ENCODE measurements at regions not wholly inside any gene's neighbourhood (a gene's known extent, or its start where the extent isn't known, plus 50 kb on each side); places are given as distances from the start of the nearest gene placed in this dataset.

DNA sequence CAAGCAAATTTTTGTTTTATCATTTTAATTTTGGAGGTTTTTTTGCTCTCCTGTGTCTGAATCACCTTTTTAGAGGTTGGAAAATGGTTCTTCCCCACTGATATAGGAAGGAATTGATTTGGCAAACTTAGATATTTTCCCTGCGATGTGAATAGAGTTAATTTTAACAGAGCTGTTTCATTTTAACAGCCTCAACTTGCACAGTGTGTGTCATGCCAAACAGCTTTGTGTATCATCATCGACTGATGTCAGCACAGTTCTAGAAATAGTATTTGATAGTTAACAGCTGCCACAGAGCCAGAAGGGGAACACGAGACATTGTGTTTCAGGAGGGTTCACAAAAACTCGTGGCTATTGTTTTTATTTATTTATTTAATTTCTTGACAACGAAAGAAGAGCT is 243.1 kb upstream of the FOXN3 start:
- no peak for DNase-seq

DNA sequence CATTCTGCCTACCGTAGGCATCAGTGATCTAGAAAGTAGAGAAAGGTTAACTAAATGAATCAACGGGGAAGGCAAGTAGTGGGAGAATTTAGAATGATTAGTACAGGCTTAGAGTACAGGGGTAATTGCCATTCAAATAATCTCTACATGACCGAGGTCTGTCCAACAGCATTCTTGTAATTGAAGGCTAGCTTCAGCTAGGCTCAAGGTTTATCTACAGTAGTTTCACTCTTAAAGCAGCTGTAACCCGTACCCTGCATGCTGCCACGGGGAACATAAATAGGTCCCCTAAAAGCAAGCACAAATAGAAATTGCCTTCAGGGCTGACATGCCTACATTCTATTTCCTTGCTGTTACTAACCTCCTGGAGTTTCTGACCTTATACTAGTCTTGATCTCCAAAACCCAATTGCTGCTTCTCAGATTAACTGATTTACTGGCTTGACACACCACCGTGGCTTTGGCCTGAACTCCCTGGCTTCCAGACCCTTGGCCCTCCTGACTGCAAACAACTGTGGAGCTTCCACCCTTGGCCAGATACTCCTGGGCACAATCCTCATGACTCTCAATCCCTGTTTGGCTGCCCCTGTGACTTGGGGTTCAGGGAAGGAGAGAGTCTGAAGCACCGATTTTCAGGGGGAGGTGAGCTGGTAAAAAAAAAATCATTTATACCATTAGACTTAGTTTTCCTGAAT is 242.1 kb upstream of the FOXN3 start:
- no peak for DNase-seq

DNA sequence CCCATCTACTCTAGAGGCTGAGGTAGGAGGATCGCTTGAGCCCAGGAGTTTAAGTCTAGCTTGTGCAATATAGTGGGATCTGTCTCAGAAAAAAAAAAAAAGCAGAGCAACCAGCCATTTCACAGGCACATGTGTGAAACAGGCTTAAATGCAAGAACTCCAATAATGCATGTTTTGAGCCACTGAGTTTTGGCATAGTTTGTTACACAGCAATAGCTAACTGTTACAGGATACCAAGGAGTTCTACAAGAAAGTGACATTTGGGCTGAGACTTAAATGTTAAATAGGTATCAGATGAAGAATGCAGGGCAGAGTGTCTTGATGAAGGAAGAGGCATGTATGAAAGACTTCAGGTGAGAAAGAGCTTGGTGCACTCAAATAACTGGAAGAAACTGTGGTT is 240.0 kb upstream of the FOXN3 start:
- DNase-seq, result no peak

DNA sequence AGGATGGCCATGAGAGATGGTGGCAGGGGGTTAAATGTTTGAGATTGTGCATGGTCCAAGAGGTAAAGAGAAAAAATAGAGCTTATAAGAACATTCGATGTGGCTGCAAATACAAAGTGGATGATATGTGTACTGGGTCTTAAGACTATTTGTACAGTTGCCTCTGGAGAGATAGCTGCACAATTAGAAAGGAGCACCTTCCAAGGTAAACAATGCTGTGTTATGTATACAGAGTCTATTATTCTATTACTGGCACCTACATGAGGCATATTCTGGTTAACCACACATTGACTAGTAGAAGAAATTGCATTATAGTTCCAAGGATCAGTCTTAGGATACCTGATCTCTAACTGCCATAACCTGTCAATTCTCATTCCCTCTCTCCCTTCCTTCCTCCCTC is 238.0 kb upstream of the FOXN3 start:
- no peak for DNase-seq

DNA sequence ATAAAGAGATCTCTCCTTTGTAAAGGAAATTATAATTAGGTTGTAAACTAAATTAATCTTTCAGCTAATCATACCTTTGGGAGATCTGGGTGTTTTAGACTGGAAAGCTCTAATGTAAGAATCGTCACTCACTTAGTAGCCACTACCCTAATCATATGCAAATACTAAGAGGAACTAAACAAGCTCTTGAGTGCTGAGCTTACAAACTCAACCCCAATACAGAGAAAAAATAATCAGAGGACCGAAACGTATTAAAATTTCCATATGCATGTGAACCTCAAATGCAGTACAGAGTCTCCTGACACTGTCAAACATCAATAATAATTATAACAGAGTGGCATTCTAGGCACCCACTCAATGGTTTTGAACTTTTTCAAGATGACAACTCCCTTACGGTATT is 235.3 kb upstream of the FOXN3 start:
- no peak for DNase-seq

DNA sequence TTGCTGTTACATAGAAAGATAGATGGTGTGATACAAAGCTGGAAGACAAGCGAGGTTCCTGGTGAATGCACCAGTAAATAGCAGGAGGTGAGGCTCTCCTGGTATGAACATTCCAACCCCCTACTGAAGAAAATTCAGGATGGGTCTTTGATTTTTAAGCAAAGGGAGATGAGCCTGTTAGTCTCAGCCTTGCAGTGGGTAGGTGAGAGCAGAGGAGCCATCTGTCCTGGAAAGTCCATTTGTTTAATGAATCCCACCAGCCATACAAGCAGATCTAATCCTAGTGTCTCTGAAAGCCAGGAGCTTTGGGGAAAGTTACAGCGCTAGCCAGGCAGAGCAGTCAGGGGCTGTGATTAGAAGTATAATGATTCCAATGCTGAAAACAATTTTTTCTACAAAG is 234.8 kb upstream of the FOXN3 start:
- no peak for DNase-seq

DNA sequence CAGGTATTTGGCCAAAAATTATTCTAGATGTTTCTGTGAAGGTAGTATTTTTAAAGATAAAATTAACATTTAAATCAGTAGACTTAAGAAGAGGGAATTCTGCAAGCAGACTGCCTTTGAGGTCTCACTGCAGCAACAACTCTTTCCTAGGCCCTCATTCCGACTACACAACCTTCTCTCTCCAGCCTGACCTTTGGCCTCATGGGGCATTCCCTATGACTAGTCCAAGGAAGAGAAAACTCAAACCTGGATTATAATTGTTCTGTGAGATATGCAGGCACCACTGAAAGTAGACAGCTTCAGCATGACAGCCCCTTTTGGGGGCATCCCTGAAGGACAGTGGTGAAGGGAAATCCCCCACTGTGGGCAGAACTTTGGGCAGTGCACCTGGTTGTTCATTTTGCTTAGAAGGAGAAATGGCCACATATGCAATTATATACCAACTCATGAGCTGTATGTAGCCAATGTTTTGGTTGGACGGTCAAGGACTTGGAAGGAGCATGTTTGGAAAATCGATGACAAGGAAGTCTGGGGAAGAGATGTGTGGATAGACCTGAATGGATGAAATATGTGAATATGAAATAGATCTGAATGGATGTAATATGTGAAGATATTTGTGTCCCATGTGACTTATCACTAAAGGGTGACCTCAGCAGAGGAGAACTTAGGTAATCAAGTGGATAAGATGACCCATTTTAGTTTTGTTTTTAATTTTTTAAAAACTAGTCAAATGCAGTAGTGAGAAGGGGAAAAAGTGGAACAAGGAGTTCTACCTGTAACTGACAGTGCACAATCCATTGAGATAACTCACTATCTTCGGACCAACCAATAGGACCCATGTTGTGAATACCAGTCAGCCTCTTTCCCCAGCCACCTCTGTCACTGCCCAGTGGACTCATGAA is 233.3 kb upstream of the FOXN3 start:
- DNase-seq, result no peak

DNA sequence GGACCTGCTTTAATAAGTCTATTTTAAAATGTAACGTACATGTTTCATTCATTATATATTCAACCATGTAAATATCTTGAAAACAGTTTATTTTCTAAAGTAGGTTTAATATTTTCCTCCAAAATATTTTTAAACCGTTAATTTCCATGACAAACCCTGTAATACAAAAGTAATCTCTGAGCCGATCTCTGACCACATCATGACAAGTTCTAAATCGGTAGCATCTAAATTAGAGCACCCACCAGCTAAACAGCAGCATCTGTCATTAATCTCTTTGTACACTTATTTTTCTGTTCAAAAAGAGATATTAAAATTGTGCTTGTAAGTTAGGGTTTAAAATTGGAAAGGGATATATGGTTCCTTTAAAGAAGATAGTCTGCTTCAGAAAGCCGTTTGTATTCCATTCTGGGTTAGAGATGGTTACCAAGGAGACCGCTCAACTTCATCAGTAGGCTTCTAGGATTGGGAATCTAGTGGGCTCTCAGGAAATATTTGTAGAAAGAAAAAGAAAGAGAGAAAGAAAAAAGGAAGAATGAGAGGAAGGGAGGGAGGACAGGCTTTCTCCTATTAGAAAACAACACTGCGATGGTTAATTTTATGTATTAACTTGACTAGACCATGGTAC is 232.5 kb upstream of the FOXN3 start:
- no peak for DNase-seq

DNA sequence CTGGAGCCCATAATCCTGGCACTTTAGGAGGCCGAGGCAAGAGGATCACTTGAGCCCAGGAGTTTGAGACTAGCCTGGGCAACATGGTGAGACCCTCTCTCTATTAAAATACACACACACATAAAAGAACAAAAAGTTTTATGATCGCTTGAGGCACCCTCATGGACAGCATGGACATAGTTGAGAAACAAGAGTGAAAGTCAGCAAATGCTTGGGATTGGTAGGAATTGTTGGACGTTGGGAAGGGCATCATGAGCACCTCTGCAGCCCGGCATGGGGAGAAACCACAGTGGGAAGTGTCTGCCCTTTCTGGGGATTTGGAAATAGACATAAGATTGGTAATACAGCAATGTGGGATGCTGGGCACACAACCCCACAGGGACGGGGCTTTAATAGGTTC is 231.9 kb upstream of the FOXN3 start:
- DNase-seq, result no peak

DNA sequence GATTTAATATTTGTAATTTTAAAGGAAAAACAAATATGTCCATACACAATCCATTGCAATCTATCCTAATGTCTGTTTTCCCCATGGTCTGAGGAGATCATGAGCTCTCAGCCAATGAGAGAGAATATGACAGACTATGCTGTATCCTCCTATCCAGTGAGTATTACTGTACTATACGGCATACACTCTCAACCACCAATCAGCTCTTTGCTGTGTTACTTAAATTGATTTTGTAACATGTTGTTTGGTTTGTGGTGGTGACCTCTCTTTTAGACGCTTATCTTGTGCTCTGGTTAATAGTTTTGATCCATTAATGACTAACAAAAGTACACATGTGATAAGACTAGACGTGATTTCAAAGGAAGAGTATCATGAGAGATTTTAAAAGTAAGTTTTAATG is 231.5 kb upstream of the FOXN3 start:
- DNase-seq, result no peak

DNA sequence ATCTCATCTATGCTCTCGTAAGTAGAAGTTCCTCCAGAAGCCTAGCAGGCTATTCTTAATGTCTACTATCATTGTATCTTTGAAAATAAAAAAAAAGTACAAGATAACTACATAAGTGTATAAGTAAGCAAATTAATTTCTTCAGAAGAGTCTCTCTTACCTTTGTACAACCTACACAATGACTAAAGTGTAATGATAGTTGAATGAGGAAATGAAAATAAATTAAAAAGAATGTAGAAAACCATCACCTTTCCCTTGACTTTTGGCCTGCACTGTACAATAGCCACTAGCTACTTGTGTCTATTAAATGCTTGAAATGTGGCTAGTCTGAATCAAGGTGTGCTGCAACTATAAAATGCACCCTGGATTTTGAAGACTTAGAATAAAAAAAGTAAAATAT is 229.9 kb upstream of the FOXN3 start:
- DNase-seq, result no peak

DNA sequence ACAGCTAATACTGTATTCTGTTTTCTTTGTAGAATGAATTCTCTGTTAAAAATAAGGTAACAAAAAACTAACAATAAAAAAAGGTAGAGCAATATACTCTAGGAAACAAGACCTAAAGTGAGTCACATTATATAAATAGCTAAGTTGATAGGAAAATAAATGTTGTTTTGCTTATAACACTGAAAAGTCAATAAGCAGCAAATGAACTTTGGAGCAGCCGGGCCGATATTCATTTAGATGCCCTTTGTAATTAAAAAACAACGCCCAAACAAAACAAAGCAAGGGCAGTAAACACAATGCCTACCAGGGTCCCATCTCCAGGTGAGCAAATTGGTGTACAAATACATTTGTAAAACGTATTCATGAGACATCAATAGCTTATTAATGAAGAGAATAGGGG is 227.6 kb upstream of the FOXN3 start:
- DNase-seq, result no peak

DNA sequence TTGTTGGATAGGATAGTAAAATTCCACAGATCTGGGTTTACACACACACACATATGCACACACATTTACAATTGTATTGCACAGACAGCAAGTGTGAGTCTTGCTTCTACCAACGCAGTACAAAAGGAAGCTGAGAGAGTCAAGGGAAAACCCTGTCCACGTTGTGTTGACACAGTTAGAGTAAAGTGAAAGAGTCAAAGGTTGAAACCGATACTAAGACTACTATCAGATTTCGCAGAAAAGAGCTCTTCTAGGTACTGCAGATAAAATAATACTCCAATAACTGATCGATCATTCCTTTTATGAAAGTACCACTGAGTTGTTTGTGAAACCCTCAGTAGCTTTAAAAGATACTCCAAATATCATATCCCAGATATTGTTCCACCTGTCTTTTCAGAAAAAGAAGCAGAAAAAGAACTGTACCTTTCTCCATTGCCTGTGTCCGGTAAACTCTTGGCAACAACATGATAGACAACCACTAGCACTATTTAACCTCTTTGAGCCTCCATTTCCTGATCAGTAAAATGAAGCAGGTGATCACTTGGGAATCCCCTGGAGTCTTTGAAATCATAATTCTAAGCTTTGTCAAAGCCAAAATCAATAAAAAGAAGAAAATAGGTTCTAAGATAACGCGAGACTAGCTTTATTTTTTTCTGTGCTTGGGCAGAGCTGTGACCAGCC is 224.6 kb upstream of the FOXN3 start:
- DNase-seq, result no peak

DNA sequence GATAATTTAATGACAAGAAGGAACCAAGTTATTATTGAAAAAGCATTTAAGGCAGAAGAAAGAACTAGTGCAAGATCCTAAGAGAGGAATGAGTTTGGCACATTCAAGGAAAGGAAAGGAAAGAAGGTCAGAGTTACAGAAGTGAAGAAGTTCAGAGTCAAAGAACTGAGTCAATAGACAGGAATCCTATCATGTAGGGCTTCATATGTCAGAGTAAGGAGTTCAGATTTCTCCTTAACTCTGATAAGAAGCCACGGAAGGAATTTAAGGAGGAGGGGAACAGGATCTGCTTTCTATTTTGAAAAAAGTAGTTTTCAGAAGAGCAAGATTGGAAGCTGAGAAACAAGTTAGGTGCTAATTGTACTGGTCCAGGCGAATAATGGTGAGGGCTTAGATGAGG is 223.1 kb upstream of the FOXN3 start:
- no peak for DNase-seq

DNA sequence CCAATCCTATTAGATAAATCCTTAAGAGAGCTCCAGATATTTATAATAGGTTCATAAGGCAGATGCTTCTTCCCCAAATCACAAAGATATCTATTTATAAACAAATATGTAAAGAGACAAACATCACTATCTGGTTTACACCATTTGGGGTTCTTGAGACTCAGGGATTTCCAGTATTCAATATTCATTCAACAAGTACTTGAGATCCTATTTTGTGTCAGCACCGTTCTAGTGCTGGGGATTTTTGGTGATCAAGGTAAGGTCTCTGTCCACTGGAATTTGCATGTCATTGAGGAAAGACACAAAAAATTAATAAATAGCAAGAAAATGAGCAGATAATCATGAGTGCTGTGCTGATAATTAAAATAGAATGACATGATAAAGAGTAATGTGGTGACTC is 222.7 kb upstream of the FOXN3 start:
- no peak for DNase-seq

DNA sequence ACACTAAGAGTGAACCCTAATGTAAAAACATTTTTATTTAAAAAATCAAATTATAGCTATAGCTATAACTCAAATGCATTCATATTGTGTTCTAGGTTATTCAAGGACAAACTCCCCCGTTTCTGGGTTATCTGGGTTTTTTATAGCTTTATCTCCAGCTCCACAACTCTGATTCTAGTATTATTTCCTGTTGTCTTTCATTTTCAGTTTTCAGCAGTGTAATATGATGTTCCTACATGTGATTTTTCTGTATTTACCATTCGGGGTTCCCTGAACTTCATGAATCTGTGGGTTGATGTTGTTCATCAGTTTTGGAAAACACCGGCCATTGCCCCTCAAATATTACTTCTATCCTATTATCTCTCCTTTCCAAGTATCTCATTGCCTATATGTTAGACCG is 221.9 kb upstream of the FOXN3 start:
- no peak for DNase-seq

DNA sequence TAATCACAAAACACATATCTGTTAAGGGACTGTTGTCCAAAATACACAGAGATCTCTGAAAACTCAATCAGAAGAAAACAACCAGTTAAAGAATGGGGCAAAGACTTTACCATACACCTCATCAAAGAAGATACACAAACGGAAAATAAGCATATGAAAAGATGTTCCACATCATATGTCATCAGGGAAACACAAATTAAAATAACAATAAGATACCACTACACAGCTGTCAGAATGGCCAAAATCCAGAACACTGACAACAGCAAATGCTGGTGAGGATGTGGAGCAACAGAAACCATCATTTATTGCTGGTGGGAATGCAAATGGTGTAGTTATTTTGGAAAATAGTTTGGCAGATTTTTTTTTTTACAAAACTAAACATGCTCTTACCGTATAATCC is 220.5 kb upstream of the FOXN3 start:
- DNase-seq, result no peak

DNA sequence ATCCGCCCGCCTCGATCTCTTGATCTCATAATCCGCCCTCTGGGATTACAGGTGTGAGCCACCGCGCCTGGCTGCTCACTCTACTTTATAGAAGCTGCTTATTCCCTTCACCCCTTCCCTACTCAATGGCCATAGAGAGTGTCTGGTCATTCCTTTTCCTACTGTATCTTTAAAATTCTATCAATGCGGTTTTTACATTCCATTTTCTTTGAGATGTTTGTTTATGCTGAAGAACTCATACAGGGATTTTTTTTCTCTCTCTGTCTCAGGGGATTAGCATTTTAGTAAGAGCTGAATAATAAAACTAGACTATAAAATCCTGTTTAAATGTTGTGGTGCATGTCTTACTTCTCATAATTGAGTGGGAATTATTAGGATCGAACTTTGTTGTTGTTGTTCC is 218.6 kb upstream of the FOXN3 start:
- DNase-seq, result no peak

DNA sequence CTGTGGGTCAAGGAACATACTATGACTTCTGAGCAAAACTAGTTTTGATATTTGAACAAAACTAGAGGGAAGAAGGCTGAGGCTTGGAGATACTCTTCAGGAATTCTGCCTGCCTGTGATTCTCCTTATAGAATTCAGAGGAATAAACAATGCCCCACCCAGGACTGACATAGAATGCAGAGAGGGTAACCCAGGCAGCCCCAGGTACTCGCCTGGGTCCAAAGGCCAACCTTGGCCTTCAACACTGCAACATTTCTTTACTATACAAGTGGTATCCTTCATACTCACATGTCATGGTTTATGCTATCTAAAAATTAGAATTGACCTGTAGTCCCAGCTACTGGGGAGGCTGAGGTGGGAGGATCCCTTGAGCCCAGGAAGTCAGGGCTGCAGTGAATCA is 217.0 kb upstream of the FOXN3 start:
- no peak for DNase-seq

DNA sequence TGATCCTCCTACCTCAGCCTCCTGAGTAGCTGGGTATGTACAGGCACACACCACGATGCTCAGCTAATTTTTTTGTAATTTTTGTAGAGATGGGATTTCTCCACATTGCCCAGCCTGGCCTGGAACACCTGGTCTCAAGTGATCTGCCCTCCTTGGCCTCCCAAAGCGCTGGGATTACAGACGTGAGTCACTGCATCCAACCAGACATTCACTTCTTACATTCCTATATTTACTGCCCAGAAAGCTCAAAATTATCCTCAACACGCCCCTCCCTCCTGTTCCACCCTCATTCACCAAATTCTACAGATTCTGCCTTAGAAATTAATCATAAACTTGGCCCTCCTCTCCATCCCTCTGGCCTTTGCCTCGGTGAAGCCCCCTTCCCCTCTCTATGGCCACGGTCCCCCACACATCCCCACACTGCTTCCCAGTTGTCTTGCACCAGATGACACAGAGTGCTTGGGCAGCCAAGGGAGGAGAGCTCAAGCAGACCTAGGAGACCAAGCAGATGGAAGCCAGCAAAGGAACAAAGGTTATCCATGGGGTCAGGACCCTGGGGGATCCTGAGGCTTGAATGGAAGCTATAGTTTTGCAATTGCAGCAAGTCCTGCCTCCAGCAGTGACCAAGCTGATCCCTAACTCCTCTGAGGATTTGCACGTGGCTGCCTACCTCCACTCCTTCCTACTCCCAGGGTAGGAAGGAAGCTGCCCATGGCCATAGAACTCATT is 213.2 kb upstream of the FOXN3 start:
- no peak for DNase-seq

DNA sequence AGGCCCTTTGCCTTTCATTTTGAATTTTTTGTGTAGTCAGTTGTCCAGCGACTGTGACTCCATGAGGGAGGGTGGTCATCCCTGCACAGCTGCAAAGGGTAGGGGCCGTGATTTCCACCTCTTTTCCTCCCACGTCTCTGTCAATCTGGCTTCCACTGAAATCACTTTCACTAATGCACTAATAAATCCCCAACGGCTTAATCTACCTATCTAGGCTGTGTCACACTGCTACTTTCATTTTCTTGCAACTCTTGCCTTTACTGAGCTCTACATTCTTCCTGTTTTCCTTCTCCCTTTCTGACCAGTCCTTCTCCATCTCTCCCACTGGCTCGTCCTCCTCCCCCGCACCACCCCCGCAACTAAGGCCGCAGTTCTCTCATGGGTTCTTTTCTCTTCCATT is 212.3 kb upstream of the FOXN3 start:
- no peak for DNase-seq

DNA sequence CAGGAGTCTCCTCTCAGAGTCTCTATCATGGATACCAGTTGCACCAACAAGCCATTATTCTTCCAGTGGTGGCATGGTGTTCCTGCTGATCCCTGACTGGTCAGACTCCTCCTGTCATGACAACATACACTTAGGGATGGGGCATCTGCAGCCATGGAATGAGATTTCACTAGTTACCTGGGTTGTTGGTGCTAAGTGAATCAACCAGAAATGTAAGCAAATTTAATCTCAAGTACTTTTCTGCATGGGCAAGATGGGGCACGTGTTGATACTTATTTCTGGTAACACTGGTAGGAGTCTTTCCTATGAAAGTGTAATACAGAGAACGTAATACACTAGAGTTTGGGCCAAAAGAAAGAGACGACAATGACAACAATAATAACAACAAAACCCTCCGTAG is 211.5 kb upstream of the FOXN3 start:
- no peak for DNase-seq

DNA sequence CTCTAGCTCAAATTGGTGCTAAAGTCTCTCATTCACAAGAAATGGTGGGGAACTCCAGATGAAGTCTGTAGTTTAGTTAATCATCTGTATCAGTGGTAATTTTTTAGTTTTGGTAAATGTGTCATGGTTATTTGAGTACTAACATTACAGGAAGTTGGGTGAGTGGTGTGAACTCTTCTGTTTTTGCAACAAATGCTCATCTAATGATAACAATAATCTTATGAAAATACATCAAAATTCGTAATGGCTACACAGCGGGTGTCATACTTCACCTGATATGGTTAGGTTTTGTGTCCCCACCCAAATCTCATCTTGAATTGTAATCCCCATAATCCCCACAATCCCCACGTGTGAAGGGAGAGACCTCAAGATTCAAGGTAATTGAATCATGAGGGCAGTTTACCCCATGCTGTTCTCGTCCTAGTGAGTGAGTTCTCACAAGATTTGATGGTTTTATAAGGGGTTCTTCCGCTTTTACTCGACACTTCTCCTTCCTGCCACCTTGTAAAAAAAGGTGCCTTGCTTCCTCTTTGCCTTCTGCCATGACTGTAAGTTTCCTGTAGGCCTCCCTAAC is 209.3 kb upstream of the FOXN3 start:
- DNase-seq, result no peak

All from NCI-H1417 treated with DMSO at 0.1 percent for 48 hours (cell line).